SU-DHL-6 (cell line): ENCODE measurements at regions not wholly inside any gene's neighbourhood (a gene's known extent, or its start where the extent isn't known, plus 50 kb on each side); places are given as distances from the start of the nearest gene placed in this dataset.

Source experiments
- EZH2phosphoT487 ChIP-seq: fragments of 200-600 bp; sonication (generic), shearing (Covaris generic); conservative IDR thresholded peaks from 2 replicates; pipeline ENCODE4 v1.6.1; 2018; ENCODE audit warnings: mild to moderate bottlenecking, antibody characterized with exemption, low read length, moderate library complexity, mixed read lengths
- TF ChIP-seq, protein P1 (sequence below): fragments of 200-600 bp; sonication (generic); IDR thresholded peaks from one replicate; pipeline ENCODE4 v1.5.1; 2017; ENCODE audit warnings: antibody characterized with exemption, mild to moderate bottlenecking, low read length, moderate library complexity; ENCODE audit not compliant: insufficient read depth, poor library complexity, severe bottlenecking

DNA sequence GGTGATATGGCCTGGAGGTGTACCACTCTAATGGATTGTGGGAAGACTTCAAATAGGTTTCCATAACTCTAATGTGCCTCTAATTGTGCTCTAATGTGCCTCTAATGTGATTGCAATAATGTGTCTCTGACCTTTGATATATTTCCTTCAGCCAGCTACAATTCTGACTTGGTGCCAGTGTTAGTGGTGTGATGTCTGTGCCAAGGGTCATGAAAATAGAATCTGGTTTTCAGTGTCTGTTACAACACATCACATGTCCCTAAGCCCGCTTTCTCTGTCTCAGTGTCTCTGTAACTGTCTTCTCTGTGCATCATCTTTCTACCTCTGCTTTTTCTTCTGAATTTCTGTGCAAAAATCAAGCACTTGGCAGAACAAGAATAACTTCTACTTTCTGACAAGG lies 77.2 kb upstream of the ECI2 start:
- TF ChIP-seq, protein P1, sequence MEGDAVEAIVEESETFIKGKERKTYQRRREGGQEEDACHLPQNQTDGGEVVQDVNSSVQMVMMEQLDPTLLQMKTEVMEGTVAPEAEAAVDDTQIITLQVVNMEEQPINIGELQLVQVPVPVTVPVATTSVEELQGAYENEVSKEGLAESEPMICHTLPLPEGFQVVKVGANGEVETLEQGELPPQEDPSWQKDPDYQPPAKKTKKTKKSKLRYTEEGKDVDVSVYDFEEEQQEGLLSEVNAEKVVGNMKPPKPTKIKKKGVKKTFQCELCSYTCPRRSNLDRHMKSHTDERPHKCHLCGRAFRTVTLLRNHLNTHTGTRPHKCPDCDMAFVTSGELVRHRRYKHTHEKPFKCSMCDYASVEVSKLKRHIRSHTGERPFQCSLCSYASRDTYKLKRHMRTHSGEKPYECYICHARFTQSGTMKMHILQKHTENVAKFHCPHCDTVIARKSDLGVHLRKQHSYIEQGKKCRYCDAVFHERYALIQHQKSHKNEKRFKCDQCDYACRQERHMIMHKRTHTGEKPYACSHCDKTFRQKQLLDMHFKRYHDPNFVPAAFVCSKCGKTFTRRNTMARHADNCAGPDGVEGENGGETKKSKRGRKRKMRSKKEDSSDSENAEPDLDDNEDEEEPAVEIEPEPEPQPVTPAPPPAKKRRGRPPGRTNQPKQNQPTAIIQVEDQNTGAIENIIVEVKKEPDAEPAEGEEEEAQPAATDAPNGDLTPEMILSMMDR: no peak
- no peak for TF ChIP-seq EZH2phosphoT487
